ENCODE measurements at regions not wholly inside any gene's neighbourhood (a gene's known extent, or its start where the extent isn't known, plus 50 kb on each side); places are given as distances from the start of the nearest gene placed in this dataset.
"Not testable (repeated sequence)": the region's sequence is repeated elsewhere in the genome, so short reads cannot be mapped to it uniquely, and the experiment has no call there.

DNA sequence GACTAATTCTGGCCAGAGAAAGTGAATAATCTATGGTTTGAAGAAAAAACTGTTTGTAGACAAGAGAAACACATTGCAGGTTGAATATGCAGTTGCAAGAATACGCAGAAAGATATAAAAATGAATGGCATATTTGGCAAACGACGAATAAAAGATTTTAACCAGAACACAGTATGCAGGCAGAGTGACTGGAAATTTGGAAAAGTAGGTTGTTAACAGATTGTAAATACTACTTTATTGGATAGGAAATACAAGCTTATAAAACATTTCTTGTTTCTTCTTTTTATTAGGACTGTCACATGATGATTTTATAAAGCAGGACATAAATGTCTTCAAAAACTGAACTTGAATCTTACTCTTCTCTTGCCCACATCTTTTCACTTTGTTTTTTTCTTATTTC is 573.3 kb upstream of the PBX1 start:
- DNase-seq: no peak

DNA sequence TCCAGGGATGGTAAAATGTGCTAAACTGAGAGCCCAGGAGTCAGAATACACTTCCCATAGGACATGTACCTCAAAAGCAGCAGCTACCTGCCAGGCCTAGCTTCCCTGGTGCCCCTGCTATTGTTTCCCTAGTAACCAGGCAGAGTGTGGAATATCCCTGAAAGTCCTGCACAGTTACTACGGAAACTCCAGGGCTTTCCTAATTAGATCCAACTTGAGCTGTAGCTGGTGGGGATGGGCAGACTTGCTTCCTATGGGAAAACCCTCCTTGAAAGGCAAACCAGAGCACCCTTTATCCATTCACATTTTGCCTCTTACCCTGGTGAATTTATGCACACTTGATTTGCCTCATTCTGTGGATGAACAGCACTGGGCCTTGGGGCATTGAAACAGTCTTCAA is 559.9 kb upstream of the PBX1 start:
- no peak for DNase-seq

DNA sequence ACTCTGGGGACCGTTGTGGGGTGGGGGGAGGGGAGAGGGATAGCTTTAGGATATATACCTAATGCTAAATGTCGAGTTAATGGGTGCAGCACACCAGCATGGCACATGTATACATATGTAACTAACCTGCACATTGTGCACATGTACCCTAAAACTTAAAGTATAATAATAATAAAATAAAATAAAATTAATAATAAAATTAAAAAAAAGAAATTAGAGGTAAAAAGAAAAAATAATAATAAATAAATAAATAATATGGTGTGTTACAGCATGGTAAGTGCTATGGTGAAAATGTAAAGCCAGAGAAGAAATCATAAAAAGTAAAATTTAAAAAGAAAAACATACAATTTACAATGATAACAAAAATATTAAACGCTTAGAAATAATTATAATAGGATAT is 552.8 kb upstream of the PBX1 start:
- DNase-seq: not testable (repeated sequence)

DNA sequence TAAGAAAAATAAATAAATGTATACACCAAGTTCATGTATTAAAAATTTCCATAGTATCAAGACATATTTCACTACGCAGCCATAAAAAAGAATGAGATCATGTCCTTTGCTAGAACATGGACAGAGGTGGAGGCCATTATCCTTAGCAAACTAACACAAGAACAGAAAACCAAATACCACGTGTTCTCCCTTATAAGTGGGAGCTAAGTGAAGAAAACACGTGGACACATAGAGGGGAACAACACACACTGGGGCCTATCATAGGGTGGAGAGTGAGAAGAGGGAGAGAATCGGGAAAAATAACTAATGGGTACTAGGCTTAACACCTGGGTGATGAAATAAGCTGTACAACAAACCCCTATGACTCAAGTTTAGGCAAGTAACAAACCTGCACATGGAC is 552.4 kb upstream of the PBX1 start:
- DNase-seq: no peak

DNA sequence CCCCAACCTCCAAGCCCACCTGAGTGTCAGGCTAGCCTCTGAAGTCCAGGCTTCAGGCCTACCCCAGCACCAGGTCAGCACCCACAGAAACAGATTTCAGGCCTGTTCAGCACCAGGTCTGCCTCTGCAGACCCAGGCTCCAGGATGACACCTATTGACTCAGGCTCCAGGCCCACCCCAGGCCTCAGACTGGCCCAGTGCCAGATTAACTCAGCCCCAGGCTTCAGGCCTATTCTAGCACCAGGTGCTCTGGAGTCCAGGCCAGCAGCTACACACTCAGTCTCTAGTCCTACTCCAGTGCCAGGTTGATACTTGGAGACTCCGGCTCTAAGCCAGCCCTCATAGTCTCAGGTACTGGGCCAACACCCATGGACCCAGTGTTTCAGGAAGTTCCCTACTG is 541.7 kb upstream of the PBX1 start:
- no peak for DNase-seq

DNA sequence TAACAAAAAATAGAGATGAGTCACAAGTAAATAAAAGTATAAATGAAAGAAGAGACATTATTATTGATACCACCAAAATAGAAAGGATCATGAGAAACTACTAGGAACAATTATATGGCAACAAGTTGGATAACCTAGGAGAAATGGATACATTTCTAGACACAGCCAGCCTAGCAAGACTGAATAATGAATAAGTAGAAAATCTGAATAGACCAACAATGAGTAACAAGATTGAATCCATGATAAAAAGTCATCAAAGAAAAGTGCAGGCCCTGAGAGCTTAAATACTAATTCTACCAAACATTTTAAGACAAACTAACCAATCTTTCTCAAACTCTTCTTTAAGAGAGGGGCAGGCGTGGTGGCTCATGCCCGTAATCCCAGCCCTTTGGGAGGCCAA is 538.6 kb upstream of the PBX1 start:
- no peak for DNase-seq

DNA sequence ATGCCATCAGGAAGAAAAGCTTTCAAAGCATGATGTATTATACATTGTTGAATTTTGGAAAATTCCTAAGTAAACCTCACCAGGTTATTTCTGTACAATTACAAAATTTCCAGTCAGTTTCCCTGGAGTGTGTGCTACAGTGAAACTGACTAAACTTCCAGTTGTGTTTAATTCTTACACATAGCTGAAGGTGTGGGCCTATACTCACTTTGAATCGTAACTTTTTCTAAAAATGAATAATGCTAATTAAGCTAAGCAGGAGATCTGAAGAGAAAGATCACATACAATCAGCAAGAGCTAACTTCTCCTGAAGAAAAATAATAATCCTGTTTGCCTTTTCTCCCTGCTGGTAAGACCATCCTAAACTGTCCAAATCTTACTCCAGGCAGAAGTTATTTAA is 537.2 kb upstream of the PBX1 start:
- DNase-seq: no peak

DNA sequence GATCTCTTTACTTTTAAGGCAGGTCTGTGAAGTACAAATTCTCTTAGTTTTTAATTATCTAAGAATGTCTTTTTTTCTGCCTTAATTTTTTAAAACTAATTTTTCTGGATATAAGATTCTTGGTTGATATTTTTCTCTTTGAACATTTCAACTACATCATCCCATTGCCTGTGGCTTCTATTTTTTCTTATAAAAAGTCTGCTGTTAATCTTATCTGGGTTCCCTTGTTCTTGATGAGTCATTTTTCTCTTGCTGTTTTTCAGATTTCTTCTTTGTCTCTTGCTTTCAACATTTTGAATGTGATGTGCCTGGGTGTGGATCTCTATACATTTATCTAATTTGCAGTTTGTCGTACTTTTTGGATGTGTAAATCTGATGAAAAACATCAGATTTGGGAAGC is 525.2 kb upstream of the PBX1 start:
- DNase-seq: no peak

DNA sequence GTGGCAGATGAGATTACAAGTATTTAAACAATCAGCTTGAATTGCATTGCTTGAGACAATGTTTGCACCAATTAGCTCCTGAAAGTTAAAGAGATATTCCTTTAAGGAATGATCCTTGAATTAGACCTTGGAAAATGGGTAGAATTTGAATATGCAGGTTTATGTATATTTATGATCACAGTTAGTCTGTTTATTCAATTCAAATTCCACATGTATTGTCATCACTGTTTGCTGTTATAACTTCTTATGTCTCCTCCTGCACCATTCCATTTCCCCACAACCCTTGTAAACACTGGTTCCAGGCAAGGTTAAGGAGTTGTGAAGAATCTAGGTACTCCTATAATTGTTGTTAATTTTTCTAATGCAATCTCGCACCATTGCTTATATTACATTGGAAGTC is 518.2 kb upstream of the PBX1 start:
- DNase-seq: no peak

DNA sequence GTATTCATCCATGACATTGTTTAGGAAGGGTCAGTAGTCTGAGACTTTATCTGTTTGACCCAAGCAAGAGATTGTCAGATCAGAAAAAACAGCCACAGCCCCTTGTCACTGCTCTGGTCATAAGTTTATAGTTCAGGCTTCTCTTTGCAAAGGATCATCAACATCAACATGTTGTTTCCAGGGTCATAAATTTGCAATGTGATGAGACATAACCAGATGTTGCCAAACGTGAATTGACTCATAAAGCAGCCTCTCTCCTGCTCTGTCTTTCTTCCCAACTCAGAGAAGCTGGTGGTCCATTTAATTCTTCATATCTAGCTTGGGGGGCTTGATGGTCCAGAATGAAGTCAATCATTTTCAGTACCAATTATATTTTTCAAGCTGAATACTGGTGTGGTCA is 507.2 kb upstream of the PBX1 start:
- DNase-seq: no peak

DNA sequence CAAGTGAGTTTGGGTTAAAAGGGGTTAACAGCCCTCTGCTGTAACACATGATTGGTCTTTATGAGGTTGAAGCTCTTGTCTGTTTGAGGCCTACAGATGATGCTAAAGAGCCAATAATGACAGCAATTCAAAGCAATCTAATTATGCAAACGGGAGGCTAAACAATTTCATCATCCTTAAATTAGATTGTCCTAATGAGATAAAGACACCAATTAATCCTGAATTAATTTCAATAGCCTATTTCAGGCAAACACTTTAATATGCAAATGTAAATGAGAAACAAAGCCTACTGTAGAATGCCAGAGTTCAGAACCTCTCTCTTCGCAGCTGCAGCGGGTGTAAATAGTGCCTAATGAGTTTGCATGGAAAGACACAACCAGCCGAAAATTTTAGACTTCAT is 504.7 kb upstream of the PBX1 start:
- no peak for DNase-seq

DNA sequence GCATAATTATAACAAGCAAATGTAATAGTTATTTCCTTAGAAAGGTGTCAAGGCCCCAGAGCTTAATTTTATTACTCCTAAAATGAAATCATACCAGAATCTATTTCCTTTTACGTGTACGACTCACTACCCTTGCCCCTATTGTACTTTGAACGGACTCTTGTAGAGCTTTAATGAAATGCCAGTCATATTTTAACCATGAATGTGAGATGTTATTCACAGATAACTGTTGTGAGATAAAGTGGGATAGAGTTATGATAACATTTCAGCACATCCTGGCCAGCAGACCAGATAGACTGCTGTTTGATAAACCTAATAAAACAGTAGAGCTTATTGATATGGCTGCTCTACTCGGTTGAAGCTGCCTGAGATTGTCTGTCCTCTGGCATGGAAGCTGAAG is 500.8 kb upstream of the PBX1 start:
- DNase-seq: no peak

DNA sequence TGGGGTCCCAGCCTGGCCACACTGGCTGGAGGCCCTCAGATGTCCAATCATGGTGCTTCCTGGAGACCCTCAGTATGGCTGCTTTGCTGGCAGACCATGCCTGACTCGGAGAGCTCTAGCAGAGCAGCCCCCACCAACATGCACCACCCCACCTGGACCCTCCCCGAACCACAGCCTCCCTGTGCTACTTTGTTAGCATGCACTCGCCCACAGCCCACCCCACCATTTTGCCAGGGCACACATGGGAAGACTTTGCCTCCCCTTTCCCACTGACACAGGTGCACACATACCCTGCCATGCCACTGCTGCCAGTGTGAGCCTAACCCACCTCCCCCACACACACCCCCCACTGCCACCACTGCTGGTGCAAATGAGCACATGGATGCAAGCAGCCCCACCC is 497.5 kb upstream of the PBX1 start:
- DNase-seq: no peak

DNA sequence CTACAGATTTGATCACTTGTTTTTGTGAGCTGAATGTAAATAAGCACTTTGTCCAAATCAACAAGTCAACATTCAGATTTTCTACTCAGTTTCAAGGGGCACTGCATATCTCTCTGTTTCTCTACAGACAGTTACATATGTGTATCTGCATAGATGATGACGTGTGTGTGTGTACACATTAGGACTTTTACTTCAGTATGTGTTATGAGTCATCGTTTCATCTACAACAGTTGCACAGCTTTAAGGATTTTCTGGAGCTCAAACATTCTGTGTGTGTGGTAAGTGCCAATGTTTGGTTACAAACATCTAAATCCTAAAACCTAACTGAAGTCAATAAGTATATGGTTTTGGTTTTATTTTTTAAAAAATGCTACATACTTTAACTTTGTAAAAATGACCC is 494.5 kb upstream of the PBX1 start:
- no peak for DNase-seq

DNA sequence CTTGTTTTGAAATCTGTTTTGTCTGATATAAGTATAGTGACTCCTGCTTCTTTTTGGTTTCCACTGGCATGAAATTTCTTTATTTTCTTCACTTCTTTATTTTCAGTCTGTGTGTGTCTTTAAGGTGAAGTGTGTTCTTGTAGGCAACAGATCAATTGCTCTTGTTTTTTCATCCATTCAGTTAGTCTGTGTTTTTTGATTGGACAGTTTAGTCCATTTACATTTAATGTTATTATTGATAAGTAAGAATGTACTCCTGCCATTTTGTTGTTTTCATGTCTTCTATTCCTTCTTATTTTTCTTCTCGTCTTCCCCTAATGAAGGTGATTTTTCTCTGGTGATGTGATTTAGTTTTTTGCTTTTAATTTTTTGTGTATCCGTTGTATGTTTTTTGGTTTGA is 487.7 kb upstream of the PBX1 start:
- no peak for DNase-seq

DNA sequence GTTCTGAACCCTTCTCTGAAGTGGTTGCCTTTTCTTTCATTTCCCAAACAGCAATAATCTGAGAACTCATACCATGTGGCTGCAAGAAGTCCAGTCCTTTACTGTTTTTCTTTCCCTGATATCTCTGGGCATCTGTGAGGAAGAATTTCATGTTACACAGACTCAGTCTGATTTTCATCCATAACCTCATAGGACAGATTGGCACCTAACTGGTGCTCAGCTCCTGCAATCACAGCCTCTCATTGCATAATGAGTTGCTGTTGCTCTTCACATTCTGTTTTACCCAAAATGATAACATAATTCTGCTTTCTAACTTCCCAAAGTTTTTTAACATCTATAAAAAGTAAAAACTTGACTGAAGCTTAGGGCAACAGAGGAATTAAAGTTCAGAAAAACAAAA is 472.2 kb upstream of the PBX1 start:
- no peak for DNase-seq

DNA sequence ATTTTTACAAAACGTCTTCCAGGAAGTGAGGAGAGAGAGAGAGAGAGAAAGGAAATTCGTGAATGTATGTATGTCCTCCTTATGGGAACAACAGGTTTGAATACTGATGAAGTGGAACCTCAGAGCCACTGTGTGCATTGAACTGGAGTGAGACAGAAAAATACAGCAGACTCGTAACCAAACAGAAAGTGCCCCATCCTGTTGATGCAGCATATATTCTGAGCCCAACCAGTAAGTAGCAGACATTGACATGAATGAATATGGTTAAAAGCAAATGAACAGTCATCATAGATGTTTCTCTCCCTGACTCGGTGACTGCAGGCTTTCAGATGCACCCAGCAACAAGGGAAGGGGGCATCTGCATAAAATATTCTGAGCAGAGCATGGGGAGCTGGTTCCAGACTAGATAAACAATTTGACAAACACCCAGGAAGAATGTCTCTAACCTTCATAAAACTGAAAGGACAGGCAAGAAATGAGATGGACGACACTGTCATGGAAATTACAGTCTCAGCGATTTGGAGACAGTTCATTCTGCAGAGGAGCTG is 471.0 kb upstream of the PBX1 start:
- no peak for DNase-seq

DNA sequence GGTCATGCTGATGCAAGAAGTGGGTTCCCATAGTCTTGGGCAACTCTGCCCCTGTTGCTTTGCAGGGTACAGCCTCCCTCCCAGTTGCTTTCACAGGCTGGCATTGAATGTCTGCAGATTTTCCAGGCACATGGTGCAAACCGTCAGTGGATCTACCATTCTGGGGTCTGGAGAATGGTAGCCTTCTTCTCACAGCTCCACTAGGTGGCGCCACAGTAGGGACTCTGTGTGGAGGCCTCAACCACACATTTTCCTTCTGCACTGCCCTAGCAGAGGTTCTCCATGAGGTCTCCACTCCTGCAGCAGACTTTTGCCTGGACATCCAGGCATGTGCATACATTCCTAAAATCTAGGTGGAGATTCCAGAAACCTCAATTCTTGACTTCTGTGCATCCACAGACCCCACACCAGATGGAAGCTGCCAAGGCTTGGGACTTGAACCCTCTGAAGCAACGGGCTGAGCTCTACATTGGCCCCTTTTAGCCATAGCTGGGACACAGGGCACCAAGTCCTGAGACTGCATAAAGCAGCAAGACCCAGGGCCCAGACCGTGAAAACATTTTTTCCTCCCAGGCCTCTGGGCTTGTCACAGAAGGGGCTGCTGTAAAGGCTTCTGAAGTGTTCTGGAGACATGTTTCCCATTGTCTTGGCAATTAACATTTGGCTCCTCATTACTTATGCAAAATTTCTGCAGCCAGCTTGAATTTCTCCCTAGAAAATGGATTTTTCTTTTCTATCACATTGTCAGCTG is 466.2 kb upstream of the PBX1 start:
- DNase-seq: no peak

DNA sequence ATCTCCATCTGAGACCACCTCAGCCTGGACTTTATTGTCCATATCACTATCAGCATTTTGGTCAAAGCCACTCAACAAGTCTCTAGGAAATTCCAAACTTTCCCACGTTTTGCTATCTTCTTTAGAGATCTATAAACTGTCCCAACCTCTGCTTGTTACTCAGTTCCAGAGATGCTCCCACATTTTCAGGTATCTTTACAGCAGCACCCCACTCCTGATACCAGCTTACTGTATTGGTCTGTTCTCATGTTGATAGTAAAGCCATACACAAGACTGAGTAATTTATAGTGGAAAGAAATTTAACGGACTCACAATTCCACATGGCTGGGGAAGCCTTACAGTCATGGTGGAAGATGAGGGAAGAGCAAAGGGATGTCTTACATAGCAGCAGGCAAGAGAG is 465.4 kb upstream of the PBX1 start:
- DNase-seq: no peak

DNA sequence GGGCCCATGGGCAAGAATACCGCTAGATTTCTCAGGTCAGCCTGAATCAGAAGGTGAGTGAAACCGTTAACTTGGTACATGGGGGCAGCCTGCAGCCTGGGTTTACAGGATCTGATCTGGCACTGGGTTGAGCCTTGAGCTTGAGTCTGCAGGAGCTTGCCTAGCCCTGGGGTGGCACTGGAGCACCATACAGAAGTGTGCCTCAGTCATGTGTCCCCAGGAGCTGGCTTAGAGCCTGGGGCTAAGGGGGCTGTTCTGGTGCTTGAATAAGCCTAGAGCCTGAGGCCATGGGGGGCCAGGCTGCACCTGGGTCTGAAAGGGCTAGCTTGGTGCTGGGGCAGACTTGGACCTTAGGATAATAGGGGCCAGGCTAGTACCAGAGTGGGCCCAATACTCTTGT is 457.2 kb upstream of the PBX1 start:
- DNase-seq: no peak

DNA sequence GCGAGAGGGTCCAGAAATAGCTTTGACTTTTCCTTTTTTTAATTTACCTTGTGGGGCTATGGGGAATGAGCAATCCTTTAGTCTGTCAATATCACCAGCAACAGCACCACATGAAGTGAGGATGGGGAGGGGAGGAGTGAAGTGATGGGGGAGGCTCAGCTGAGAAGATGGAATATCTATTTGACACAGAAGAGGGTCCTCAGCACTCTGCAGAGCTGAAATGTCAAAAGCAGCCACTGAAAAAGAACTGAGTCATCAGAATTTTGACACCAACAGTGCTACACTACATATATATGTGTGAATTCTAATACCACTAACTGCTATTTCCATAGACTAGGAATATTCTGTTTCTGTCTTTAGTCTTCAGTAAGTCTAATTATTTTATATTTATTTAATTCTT is 427.0 kb upstream of the PBX1 start:
- DNase-seq: no peak

DNA sequence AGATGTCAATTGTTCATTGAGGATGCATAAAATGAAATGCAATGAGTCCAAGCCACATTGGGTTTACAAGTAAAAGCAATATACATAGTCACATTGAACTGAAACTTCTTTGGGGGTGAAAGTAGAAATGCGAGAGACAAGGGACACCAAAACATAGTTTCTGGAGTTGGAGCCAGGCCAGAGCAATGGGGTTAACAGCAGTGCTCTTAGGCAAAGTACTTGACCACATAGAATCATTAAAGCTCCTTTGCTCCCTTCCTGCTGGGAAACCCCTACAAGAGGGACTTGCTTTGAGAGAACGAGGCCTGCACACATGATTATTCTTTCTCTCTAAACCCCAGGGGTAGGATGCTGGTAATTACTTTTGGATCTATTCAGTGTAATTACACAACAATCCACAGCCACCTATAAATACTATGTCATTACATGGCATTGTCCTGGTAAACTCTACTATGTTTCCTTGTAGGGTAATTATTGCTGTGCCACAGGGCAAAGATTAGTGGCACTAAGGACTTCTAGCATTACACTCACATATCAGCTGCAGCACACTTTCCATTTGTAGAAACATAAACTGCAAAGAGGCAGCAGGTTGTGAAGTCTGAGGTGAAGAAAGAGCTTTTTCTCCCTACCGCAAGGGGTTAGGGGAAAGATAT is 421.6 kb upstream of the PBX1 start:
- DNase-seq: no peak

DNA sequence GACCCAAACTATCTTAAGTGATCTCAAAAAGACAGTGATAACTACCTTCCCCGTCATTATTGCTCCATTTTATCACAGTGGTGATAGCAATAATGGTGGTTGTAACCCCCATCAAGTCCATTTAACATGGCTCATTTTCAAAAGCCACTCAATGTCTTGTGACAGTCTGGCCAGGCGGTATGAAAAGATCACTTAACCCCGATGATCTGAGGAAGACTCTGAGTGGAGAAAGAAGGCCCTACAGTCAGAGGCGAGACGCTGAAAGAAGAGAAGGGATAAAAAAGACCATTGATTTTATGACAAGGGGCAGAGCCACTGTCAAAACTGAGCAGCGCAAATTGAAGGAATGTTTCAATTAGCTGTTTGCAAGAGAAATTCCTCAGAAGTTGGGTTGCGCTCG is 417.2 kb upstream of the PBX1 start:
- no peak for DNase-seq

DNA sequence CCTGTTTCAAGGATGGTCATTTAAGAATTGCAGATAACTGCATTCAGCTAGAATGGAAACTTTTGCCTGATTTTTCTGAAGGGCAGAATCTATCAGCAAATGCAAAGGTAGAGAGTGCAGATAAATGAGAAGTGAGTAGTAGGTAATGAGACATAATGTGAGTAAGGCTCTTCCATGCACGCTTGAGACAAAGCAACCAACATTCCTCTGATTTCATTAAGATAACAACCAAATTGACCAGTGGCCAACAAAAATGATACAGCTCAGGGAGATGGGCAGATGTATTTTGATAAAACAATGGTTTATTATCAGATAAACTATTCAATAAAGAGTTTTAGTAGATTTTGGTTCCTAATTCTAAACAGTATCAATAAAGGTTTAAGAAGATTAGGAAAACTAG is 404.4 kb upstream of the PBX1 start:
- no peak for DNase-seq

All from muscle of arm (tissue), 1 donor.